OCI-M1 (cell line): ENCODE measurements at regions not wholly inside any gene's neighbourhood (a gene's known extent, or its start where the extent isn't known, plus 50 kb on each side); places are given as distances from the start of the nearest gene placed in this dataset.

Experiments used
- DNase-seq: peaks from one replicate; lab custom pipeline; 2025; lab: John Stamatoyannopoulos, UW

- DNase-seq, result no peak
Observed at GRCh38 chr6:66940003-66940402, 1233.0 kb upstream of the EYS start.

- no peak for DNase-seq
Observed at GRCh38 chr6:66937180-66937579, 1230.2 kb upstream of the EYS start.

- DNase-seq, result no peak
Observed at GRCh38 chr6:66935612-66936011, 1228.6 kb upstream of the EYS start.

GRCh38 chr6:66931787-66932186, 1224.8 kb upstream of the EYS start:
- DNase-seq, result no peak

GRCh38 chr6:66930559-66931290, 1223.7 kb upstream of the EYS start:
- DNase-seq, result no peak

GRCh38 chr6:66926060-66926459, 1219.0 kb upstream of the EYS start:
- peak; percentile 52 for DNase-seq

GRCh38 chr6:66913657-66914056, 1206.6 kb upstream of the EYS start:
- DNase-seq, result no peak

- no peak for DNase-seq
Observed at GRCh38 chr6:66902457-66902856, 1195.4 kb upstream of the EYS start.

- no peak for DNase-seq
Observed at GRCh38 chr6:66900133-66901083, 1193.4 kb upstream of the EYS start.

- DNase-seq, result peak; percentile 78
Observed at GRCh38 chr6:66897576-66897975, 1190.5 kb upstream of the EYS start.

- no peak for DNase-seq
Observed at GRCh38 chr6:66896415-66896814, 1189.4 kb upstream of the EYS start.

- DNase-seq, result no peak
Observed at GRCh38 chr6:66883453-66883852, 1176.4 kb upstream of the EYS start.

GRCh38 chr6:66866801-66867200, 1159.8 kb upstream of the EYS start:
- no peak for DNase-seq

- no peak for DNase-seq
Observed at GRCh38 chr6:66865771-66866170, 1158.7 kb upstream of the EYS start.

GRCh38 chr6:66861007-66861541, 1154.0 kb upstream of the EYS start:
- no peak for DNase-seq

- DNase-seq, result no peak
Observed at GRCh38 chr6:66860328-66860727, 1153.3 kb upstream of the EYS start.

GRCh38 chr6:66858196-66858595, 1151.2 kb upstream of the EYS start:
- no peak for DNase-seq

- DNase-seq, result no peak
Observed at GRCh38 chr6:66854014-66854413, 1147.0 kb upstream of the EYS start.

GRCh38 chr6:66851930-66852329, 1144.9 kb upstream of the EYS start:
- no peak for DNase-seq

- no peak for DNase-seq
Observed at GRCh38 chr6:66849843-66850242, 1142.8 kb upstream of the EYS start.

GRCh38 chr6:66848244-66848953, 1141.4 kb upstream of the EYS start:
- no peak for DNase-seq

- no peak for DNase-seq
Observed at GRCh38 chr6:66838764-66839163, 1131.7 kb upstream of the EYS start.
